Renal pelvis (tissue), 1 donor: ENCODE measurements at regions not wholly inside any gene's neighbourhood (a gene's known extent, or its start where the extent isn't known, plus 50 kb on each side); places are given as distances from the start of the nearest gene placed in this dataset.

Experiments
- DNase-seq: peaks from one replicate; pipeline ENCODE4 v3.0.0-alpha.2; 2013

DNA sequence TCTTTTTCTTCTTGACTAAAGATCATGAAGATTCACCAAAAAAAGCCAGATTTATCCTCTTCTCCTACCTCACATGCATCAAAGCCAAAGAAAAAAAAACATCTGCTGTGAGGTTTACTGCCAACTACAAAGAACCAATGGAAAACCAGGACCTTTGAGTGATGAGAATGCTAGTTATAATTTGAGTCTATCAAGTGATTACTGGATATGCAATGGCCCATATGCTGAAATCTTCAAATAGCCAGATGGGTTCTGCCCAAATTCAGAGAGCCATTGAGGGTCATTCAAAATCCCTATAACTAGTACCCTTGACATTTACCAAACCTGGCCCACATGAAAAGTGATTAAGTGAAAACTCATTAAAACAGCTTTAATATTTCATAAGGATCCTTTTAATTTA, 78.4 kb upstream of the ACO1 start:
- no peak for DNase-seq

GRCh38 chr9:32319312-32319929, 65.0 kb upstream of the ACO1 start:
- DNase-seq: no peak

DNA sequence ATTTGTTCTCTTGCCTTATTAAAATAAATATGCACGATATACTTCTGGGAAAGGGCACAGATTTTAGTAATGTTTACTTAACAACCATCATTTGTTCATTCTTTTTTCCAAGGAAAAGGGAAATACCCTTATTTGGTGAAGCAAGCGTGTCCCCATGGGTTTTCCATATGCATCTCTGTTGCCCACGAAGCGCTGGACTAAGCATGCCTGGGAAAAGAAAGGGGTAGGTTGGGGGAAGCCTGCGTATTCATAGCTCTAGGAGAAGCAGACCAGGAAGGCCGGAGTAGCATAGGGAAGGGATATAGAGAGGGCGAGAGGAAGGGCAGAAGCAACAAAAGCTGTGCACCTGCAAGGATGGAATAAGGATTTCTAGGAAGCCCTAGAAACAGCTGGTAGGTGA, 61.8 kb upstream of the ACO1 start:
- no peak for DNase-seq

GRCh38 chr9:32326146-32326545, 58.3 kb upstream of the ACO1 start:
- no peak for DNase-seq

- no peak for DNase-seq
Observed at GRCh38 chr9:32331240-32331639, 53.2 kb upstream of the ACO1 start.

GRCh38 chr9:32334112-32334511, 50.3 kb upstream of the ACO1 start:
- no peak for DNase-seq
